H4 (cell line): ENCODE measurements at regions not wholly inside any gene's neighbourhood (a gene's known extent, or its start where the extent isn't known, plus 50 kb on each side); places are given as distances from the start of the nearest gene placed in this dataset.
"Not testable (repeated sequence)": the region's sequence is repeated elsewhere in the genome, so short reads cannot be mapped to it uniquely, and the experiment has no call there.

Source experiments
- DNase-seq: peaks from one replicate; pipeline ENCODE4 v3.0.0-alpha.2; 2015; ENCODE audit warnings: low spot score

GRCh38 chr5:104512063-104512825, 949.7 kb upstream of the NUDT12 start:
- no peak for DNase-seq

GRCh38 chr5:104498281-104498680, 935.7 kb upstream of the NUDT12 start:
- DNase-seq = peak; percentile 68

GRCh38 chr5:104494083-104494482, 931.5 kb upstream of the NUDT12 start:
- DNase-seq = no peak

DNA sequence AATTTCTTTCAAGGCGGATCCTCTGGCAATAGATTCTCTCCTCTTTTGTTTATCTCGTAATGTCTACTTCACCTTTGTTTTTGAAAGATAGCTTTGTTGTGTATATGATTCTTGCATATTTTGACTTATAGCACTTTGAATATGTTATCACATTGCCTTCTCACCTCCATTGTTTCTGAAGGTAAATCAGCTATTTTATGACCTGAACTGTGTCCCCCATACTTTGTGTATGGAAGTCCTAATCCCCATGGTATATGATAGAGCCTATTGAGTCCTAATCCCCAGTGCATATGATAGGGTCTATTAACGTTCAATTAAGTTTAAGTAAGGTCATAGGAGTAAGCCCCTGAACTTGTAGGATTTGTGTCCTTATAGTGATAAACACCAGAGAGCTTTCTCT, 910.2 kb upstream of the NUDT12 start:
- no peak for DNase-seq

DNA sequence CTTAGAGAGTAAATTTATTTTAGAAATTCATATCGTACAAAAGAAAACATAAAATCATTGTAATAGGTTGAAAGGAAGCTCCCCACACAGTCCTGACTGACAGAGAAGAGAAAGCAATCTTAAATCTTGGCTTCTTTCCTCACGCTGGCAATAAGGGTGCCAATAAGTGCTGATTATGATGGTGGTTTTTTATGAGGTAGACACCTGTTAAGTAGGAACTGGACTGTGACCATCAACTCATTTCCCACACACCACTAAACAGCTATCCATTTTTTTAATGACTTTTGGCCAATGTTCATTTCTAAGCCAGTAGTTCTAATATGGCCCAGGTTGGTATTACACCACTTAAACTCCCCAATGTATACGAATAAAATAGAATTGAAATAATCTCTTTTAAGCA, 893.5 kb upstream of the NUDT12 start:
- no peak for DNase-seq

- no peak for DNase-seq
Observed at GRCh38 chr5:104452550-104452949, 890.0 kb upstream of the NUDT12 start.

GRCh38 chr5:104451911-104452310, 889.3 kb upstream of the NUDT12 start:
- DNase-seq = not testable (repeated sequence)

DNA sequence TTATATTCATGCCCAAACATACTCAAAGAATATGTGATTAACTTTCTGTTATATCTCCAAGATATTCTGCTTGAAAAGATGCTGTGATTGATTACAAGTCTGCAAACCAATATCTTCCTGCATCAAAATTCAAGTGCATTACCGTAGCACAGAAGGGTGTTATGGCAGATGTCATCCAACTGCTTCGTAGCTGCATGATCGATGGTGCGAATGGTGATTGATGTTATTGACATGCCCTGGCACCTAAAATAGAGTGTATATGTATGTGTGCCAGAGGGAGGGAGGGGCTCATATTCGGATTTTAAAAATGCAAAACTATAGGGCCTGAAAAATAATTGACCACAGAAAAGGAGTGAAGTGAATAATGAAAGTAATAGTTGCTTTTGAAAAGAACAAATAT, 882.1 kb upstream of the NUDT12 start:
- no peak for DNase-seq

DNA sequence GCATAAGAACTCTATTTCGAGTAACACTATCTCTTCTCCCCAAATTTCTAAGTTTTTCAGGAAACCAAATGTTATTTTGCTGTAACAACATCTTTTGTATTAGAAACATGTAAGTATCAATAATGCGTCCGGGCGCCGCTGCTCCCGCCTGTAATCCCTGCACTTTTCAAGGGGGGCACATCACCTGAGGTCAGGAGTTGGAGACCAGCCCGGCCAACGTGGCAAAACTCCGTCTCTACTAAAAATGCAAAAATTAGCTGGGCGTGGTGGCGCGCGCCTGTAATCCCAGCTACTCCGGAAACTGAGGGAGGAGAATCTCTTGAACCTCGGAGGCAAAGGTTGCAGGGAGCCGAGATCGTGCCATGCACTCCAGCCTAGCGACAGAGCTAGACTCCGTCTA, 881.1 kb upstream of the NUDT12 start:
- DNase-seq = no peak

DNA sequence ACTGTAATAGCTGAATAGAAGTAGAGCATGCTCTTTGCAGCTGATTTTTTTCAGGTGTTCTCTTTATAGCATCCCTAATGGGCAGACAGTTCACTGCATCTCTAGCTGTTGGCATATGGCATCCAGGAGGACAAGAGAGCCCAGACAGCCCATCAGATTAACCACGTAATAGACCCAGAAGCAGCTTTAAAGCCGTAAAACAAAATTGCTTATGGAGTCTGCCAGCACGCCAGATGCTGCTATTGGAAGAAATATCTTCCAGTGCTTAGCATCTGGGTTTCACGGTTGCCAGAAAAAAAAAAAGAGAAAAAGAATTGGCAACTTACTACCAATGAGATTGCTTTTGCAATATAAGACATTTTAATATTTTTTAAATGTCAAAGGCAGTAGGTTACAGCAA, 869.4 kb upstream of the NUDT12 start:
- DNase-seq = no peak

- no peak for DNase-seq
Observed at GRCh38 chr5:104431002-104431620, 868.5 kb upstream of the NUDT12 start.

DNA sequence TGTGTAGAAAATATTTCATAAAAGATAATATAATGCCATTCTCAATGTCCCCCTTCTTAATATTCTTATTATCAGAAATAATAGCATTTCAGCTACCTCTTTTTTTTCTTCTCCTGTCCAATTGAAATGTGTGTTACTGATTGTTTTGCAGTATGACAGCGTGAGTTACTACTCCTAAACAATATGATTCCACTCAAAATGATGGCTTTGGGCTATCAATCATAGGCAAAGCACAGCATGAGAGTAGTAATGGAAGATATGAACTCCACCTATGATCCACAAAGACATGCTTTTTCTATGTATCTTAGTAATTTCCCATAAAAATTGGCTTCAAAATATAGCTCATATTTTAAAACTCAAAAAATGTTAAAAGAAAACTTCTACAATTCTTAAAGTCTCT, 867.3 kb upstream of the NUDT12 start:
- DNase-seq = no peak

DNA sequence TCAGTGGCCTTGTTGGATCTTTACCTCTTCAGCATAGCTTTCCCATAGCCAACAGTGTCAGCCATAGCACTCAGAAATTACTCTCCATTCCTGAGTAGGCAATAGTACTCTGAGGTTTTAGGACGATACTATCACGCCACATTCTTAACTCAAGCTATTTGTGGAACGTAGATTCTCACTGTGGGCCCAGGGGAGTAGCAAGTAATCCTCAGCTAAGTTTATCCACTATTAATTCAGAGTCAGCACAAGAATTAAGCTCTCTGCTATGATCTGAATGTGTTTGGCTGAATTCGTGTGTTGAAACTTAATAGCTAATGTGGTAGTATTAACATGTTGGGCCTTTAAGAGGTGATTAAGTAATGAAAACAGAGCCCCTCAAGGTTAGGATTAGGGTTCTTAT, 858.8 kb upstream of the NUDT12 start:
- DNase-seq = no peak

GRCh38 chr5:104418056-104418455, 855.5 kb upstream of the NUDT12 start:
- no peak for DNase-seq

- peak; percentile 56 for DNase-seq
Observed at GRCh38 chr5:104412649-104413240, 850.2 kb upstream of the NUDT12 start.

DNA sequence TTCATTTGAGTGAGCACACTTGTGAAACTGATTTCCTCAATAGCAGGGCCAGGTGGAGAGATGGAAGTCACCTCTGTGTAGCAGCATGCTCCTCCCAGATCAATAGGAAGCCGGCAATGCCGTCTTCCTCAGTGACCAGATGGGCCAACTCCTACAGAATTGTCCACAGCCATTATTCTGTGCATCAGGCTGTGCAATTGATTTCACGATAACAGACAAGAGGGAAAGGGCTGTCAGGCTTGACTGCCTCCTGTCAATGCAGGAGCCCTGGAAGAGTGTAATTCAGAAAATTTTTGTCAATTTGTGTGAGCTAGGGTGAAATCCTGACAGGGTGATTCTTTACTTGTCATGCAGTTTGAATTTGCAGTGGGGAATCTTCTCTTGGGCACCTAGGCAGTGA, 838.4 kb upstream of the NUDT12 start:
- no peak for DNase-seq

DNA sequence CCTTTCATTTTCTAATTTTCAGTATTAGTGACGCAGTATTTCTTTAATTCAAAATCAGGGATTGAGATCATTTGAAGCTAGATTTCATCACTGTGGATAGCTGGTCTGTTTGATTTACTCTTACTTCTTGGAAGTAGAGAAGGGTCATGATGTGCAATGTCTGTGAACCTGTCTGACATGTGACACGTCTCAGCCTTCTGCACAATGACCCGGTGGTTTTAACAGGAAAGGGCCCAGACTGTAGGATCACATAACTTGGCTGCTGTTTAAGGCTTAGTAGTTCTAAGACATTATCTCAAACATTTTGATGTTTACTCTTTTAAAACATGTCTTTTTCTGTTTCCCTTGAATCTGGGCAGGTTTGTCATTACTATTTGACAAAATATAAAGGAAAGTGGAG, 823.3 kb upstream of the NUDT12 start:
- no peak for DNase-seq

DNA sequence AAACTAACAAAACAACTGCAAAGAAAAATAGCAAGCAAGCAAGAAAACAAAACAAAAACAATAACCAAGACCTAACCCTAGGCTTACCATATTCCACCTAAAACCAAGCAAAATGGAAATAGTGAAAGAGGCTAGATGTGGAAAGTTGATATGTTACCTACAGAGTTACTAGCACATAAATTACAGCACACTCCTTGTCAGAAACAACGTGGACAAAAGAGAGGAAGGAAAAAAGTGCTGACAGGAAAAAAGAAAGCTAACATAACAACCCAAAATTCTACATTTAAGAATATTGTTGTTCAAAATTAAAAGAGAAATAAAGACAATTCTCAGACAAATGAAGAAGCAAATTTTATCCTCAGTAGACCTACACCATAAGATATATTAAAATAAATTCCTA, 812.8 kb upstream of the NUDT12 start:
- DNase-seq = no peak

GRCh38 chr5:104372796-104373195, 810.2 kb upstream of the NUDT12 start:
- DNase-seq = no peak

DNA sequence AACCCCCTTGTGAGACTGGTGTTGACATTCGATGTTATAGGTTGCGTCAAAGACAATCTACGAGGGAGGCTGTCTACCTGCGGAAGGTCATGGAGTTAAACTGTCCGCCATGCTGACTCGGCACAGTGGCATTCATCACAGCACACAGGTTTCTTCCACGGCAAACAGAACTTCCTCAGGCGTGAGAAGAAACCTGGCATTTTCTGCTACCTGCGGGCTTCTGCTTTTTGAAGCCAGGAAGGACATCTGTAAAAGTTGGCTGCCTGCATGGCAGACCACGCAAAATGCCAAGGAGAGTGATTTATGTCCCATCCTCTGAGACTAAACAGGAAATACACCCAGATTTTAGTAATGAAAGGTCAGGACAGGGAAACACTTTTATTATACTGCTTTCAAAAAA, 809.8 kb upstream of the NUDT12 start:
- no peak for DNase-seq

DNA sequence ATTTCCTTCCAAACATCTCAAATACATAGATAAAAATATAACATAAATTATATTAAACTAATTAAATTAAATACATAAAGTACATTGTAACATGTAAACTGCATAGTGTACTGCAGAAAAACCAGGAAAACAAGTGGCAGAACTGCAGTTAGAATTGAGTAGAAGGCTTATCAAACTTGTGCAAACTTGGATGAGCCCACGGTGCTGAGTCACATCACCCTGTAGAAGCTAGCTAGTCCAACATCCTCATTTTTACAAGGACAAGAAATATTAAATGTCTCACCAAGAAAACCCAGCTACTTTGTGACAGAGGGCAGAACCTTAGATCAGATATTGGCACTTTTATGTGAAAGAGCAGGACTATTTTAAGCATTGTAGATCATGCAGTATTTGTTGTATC, 807.9 kb upstream of the NUDT12 start:
- DNase-seq = no peak

- DNase-seq = no peak
Observed at GRCh38 chr5:104367978-104368377, 805.4 kb upstream of the NUDT12 start.

GRCh38 chr5:104363567-104363966, 801.0 kb upstream of the NUDT12 start:
- no peak for DNase-seq
